GM18498 (cell line): ENCODE measurements at regions not wholly inside any gene's neighbourhood (a gene's known extent, or its start where the extent isn't known, plus 50 kb on each side); places are given as distances from the start of the nearest gene placed in this dataset.
"Not testable (repeated sequence)": the region's sequence is repeated elsewhere in the genome, so short reads cannot be mapped to it uniquely, and the experiment has no call there.

Experiments used
- ATAC-seq: cut with Tn5 transposase; IDR thresholded peaks from one replicate; pipeline ENCODE4 v1.9.1; 2021; ENCODE audit warnings: mild to moderate bottlenecking, moderate library complexity; ENCODE audit not compliant: unreplicated experiment

DNA sequence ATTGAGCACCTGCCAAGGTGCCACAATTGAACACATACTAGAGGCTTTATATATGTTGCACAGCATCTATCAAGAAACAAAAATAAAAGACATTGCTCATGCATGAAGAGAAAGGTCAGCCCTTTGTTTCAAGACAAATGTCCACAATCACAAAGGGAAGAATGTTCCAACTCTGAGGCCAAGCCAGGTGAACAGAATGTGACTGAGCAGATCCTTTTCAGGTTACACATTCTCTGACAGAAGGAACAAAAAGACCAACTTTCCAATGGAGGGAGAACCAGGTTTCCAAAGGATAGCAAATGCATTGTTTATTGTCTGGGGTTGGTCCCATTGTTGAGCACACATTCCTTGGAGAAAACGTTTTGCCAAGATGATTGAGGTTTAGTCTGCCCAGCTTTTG, 50.2 kb upstream of the FAM174B start:
- no peak for ATAC-seq

DNA sequence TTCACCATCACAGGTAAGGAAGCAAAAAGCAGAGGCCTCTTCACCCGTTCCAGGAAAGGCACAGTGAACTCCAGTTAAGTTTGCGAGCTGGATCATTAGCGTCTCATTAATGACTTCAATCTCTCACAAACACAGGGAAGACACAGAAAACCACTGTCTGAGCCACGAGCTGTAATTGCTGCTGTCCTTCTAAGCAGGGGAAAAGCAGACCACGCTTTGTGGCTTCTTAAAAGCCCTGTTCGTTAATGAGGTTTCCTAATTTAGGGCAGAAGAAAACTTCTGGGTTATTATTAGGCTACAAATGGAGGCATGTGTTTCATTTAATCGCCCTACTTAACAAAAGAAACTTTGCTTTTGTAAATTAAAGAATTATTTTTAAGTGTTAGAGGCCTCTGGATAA, 50.6 kb upstream of the FAM174B start:
- no peak for ATAC-seq

DNA sequence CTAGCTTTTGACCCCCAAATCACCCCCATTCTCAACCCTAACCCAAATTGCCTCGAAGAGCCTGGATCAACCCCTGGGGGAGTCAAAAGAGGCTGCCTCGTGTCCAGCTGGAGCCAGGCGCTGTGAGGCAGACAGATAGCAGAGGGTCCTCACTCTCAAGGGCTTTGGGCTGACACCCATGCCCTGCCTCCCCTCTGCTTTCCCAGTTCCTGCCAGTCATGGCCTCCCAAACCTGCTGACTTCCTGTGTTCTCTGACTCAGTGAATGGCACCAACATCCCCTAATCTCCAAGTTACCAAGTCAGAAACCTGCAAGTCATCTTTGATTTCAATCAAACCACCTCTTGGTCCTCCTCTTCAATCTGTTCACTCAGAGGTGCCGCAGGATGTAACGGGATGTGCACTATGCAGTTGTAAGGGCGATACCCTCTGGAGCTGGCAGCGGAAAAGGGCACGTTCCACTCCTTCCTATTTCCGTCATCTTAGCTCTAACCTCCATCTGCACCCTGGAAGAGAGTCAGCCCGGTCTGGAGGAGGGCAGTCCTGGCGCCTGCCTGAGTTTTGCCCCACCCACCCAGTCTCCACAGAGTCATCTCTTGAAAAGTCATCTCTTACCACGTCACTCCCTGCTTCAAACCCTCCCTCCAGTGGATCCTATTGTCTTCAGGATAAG, 52.4 kb upstream of the FAM174B start:
- ATAC-seq = no peak

DNA sequence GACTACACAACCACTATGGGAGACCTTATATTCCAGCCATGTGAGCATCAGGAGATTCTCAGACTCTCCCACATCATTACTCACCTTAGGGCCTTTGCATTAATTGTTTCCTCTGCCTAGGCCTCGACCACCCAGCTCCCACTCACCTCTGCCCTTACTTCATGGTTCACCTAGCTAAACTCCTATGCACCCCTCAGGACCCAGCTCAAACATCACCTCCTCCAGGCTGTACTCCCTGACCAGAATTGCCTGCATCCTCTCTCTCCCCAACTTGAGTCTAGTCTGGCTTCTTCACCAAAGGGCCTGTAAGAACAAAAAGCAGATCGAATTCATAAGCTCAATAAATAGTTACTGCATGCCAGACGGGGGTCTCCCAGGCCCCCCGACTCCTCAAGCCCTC, 53.1 kb upstream of the FAM174B start:
- no peak for ATAC-seq

DNA sequence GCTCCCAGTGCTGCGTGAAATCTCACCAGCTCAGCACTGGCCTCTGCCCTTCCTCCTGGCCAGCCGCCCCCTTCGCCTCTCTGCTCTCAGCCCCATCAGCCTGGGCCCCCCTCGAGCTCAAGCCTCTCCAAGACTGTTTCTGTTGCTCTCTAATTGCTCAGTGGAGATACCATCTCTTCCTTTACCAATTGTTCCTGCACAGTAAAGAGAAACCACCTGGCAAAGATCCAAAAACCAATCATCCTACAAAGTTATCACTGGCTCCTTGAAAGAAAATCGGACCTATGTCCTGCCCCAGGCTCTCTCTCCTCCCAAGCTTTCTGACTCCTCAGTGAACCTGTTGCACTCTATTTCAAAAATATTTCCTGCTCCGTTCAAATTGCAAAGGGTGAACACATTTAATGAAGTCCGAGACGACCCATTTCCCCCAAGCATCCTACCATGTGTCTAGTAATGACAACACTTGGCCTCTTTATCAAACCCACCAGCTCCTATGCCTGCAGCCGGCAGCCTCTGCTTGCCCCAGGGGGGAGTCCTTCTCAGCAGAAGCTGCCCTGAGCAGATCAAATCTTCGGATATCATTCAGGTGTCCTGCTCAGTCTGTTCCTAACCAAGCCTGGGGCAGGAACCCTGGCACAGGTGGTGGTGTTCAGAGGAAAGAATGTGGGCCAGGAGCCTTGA, 53.7 kb upstream of the FAM174B start:
- no peak for ATAC-seq

DNA sequence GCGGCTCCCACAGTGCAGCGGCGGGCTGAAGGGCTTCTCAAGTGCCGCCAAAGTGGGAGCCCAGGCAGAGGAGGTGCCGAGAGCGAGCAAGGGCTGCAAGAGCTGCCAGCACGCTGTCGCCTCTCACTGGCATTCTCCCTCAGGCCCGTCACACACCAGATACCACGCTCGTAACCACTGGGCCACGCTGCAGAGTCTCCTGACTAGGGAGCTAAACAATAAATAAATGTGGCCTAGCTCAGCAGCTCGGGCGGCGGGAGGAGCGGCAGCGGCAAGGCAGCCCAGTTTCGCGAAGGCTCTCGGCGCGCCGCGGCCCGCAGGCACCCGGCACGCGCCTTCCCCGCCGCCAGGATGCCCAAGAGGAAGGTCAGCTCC, 55.9 kb upstream of the FAM174B start:
- no peak for ATAC-seq

DNA sequence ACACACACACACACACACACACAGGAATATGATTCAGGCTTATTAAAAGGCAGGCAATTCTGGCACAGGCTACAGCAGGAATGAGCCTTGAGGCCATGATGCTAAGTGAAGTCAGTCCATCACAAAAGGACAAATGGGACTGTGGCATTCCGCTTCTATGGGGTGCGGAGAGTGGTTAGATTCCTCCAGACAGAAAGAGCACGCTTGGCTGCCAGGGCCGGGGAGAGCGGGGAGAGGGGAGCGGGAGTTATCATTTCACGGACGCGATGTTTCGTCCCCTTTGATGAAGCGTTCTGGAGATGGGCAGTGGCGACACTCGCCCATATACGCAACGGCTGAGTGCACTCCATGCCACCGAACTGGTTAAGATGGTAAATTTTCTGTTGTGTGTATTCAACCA, 58.5 kb upstream of the FAM174B start:
- peak; percentile 26 for ATAC-seq

DNA sequence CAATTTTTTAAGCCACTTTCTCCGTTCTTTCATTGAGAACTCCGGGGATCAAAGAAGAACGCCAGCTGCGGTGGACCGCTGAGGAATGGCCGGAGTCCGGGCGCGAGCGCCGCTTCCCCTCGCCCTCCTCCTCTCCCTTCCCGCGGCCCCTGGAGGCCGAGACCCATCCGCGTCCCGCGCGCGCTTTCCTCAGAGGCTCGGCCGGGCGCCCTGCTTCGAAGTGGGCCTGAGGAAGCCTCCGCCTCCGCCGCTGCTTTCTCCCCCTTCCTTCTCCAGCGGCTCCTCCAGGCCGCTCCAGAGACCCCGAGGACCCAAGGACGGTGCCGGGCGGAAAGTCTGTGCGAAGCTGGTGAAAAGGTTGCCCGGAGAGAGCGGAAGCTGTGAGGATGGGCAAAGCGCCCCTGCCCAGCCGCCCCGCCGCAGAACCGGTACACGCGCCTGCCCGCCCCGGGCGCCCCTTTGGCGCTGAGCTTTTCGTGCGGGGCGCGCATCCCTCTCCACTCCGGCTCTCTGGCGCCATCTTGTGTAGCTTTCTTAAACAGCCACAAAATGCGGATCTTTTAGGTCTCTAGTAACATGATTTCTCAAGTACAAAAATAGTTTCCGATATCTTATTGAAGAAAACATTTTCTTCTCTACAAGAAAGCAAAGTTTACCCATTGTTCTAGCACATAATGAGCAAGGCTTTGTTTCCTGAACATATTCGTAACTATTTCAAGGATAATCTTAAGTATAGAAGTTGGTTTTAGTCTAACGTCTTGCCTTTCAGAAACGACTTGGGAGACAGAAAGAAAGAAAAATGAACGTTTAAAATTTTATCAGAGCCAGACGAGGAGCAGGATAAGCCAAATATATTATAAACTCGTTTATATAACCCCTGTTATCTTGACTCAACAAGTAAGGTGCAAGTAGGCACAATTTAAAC, 59.2 kb upstream of the FAM174B start:
- peak; percentile 87 for ATAC-seq

DNA sequence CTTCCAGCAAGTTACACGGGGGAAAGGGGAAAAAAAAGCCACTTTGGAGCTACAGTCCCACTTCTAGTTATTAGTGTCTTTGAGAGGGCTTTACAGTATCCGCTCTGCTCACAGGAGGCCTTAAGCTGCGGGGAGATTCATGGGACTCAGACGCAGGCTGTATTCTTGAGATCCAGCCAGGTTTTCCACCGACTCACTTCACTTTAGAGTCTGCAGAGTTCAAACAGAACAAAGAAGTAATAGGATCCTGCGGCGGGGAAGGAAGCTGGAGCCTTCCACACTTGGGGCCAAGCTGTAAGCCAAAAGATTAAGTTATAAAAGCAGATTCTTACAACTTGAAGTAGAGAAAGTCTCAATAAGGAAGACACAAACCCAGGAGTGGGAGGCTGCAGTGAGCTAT, 60.2 kb upstream of the FAM174B start:
- no peak for ATAC-seq

DNA sequence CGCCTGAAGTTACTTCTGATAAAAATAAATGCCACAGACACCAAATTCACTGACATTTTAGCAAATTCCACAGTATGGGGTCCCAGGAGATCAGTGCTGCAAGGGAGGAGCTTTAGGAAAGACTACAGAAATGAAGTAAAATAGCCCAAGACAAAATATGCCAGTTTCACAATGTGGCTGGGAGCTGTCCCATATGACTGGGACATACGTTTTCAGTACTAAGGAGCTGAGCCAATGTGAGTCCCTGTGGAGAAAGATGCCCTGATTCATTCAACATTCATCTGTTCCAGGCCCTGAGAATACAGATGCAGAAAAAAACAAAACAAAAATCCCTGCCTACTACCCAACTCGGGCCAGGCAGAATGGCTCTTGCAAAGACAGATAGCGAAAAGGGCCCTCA, 63.4 kb upstream of the FAM174B start:
- no peak for ATAC-seq

DNA sequence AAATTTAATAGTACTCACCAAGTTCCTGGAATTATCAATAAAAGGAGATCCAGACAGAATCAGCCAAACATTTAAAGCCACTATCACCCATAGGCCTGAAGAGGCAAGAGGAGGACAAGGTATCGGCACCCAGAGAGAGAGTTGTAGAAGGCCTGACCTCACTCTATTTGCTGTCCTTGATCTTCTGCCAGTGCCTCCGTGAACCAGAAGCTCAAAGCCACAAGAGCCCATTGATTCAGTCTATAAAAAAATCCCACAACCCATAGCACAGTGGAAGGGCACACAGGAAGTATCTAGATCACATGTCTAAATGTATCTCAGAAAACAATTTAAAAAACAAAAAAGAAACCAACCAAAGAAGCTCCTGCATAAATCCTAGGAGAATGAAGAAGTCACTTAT, 68.6 kb upstream of the FAM174B start:
- no peak for ATAC-seq

DNA sequence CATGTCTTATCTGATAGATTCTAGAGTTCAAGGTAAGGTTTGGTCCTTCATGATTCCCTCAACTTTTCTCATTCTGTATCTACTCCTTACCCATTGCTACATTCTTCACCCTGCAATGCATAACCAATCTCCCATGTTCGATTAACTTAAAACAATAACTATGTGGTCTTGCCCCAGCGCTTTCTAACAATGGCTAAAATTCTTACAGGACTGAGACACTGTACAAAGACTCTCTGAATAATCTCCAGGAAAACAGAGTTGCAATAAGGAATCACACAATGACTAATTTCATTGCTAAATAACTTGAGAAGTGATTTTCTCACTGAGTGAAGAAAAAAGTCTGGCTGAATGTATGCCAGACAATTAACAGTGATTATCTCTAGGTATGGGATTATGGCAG, 69.6 kb upstream of the FAM174B start:
- ATAC-seq = no peak

DNA sequence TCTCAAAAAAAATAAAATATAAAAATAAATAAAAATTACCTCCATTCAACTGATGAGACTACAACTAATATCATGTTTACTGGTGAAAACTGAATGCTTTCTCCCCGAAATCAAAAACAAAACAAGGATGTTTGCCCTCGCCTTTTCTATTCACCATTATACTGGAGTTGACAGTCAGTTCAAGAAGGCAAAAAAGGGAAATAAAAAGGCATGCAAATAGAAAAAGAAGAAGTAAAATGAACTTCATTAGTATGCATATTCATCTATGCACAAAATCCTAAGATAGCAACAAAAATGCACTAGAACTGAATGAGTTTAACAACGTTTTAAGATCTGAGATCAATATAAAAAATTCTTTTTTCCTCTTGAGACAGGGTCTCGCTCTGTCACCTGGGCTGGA, 72.7 kb upstream of the FAM174B start:
- no peak for ATAC-seq

DNA sequence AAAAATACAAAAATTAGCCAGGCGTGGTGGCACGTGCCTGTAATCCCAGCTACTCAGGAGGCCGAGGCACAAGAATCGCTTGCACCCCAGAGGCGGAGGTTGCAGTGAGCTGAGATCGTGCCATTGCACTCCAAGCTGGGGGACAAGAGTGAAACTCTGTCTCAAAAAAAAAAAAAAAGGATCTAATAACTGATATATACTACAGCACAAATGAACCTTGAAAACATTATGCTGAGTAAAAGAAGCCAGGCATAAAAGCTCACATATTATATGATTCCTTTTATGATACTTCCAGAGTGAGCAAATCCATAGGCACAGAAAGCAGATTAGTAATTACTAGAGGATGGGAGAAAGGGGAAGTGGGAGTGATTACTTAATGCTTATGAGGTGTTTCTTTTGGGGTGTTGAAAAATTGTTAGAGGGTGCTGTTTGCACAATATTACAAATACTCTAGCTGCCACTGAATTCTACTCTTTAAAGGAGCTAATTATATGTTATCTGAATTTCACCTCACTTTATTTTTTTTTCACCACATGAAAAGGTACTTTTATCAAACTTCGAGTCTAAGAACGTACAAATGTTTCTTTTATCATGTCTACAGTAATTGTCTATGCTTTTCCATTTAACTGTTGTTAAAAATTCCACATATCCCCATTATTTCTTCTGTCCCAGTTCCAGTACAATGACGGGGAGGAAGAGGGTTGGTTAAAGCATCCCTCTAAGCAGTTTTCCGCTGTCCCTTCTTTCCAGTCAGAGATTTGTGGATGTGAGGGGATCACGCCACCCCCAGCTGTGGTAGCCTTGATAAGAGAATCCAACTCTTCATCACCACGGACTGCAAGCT, 77.7 kb upstream of the FAM174B start:
- no peak for ATAC-seq

DNA sequence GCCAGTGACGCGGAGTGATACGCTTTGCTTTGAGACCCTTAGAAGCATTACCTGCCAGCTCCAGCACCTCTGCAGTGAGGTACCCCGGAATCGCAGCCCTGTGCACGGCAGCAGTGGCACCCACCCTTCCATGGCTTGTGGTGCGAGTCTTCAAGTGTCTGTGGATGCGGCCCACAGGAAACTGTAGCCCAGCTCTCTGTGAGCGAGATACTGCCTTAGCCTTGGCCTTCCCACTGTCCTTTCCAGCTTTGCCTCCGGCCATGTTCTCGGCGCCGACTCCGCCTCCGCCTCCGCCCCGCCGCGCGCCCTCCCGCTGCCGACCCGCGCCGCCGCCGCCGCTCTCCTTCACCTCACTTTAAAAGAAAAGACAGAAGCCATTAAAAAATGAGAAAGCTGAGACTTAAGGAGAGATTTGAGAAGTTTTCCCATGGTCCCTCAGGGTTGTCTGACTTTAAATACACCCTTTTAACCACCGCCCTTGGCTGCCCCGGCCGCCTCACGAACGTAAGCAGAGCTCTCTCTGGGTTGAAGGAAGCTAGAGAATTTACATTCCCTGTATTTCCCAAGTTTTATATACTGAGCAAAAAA, 78.5 kb upstream of the FAM174B start:
- ATAC-seq = no peak

DNA sequence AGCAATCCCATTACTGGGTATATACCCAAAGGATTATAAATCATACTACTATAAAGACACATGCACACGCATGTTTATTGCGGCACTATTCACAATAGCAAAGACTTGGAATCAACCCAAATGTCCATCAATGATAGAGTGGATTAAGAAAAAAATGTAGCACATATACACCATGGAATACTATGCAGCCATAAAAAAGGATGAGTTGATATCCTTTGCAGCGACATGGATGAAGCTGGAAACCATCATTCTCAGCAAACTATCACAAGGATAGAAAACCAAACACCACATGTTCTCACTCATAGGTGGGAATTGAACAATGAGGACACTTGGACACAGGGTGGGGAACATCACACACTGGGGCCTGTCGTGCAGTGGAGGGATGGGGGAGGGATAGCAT, 83.7 kb upstream of the FAM174B start:
- not testable (repeated sequence) for ATAC-seq

DNA sequence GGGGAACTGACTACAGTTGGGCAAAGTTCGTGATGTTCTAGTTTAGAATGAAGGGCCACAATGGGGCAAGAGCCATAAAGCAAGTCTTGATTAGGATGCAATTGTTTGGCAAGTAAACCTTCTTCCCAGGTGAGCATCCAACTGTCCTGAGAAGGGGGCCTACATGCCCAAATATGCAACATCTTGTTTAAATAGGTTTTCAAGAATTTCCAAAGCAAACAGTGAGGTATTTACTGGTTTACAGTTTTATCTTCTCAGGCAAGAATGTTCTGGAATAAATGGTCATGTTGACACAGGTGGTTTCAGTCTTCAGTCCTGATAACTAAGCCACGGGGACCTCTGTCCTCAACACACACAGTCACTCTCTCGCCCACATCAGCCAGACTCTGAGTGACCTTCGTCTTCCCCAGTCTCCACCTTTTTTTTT, 90.3 kb upstream of the FAM174B start:
- ATAC-seq = no peak

DNA sequence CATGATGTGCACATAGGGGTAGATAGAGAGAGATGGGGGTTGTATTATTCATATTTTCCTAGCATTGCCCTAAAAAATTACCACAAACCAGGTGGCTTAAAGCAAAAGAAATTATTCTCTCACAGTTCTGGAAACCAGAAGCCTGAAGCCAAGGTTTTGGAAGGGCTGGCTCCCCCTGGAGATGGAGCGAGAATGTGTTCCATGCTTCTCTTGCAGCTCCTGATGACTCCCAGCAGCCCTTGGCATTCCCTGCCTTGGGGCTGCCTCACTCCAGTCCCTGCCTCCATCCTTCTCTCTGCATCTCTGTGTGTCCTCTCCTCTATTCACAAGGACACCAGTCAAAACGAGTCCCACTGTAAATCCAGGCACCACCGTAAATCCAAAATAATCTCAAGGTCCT, 91.5 kb upstream of the FAM174B start:
- no peak for ATAC-seq

DNA sequence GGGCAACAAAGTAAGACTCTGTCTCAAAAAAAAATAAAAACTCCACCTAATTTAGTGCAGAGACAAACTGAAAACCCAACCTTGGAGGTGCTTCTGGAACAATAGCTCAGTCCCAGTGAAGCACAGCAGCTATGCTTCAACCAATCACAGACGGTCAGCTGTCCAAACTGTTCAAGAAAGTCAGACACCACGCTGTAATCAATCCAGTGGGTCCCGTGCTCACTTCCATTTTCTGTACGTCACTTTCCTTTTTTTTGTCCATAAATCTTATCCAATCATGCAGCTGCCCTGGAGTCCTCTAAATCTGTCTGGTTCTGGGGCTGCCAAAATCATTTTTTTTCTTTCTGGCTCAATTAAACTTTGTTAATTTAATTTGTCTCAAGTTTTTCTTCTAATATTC, 93.6 kb upstream of the FAM174B start:
- ATAC-seq = no peak

DNA sequence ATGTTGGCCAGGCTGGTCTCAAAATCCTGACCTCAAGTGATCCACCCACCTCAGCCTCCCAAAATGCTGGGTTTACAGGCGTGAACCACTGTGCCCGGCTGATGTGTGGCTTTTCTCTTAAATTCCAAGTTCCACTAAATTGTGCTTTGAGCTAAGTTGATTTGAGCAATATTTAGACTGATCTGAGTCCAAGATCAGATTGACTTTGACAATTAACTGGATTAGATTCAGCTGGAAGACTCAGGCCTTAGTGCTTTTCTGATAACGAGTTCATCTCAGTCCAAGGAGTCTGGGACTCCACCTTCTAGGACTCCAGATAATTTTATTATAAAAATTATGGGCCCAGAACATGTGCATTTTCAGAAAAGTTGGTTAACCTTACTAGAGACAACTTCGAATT, 94.4 kb upstream of the FAM174B start:
- no peak for ATAC-seq

DNA sequence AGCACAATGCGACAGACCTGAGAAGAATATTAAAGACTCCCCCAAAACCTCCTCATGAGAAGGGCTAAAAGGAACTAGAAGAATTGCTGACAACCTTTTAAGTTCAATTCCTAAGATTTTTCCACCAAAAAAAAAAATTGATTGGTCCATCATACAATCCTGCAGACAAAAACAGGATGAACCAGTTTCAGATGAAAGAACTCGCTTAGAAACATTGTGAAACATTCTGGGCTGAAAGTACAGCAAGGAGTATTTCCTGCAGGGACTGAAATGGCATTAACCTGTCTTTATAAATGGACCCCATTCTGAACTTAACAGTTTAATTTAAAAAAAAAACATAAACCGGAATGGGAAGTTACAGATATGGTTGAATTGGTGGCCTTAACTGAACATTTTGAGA, 96.0 kb upstream of the FAM174B start:
- ATAC-seq = no peak
